Hepatic stellate cell (primary cell): ENCODE measurements at regions not wholly inside any gene's neighbourhood (a gene's known extent, or its start where the extent isn't known, plus 50 kb on each side); places are given as distances from the start of the nearest gene placed in this dataset.

Experiments used
- DNase-seq: peaks from one replicate; pipeline ENCODE4 v3.0.0; 2011; ENCODE audit warnings: low spot score

GRCh38 chr6:30806581-30807183 is 62.3 kb upstream of the IER3 start:
- DNase-seq: no peak

- no peak for DNase-seq
These were observed 60.0 kb upstream of the IER3 start for GRCh38 chr6:30804333-30804732.

- no peak for DNase-seq
These were observed 58.4 kb upstream of the IER3 start for GRCh38 chr6:30802731-30803130.

DNA sequence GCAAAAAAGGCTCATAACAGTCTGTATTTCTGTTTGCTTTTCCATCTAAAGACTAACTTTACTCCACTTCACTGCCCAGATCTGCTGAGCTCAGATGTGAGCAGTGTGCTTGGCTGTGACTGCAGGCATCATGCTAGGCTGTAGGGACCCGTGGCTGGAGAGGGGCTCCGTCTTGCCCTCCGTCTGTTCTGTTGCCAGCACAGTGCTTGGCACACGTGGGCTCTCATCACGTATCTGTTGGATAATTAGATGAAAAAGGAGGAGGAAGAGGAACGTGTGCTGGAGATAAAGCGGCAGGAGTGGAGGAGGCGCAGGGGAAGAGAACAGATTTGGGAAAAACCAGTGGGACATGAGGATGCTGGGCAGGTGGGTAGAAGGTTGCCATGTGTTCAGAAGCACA is 57.6 kb upstream of the IER3 start:
- DNase-seq: no peak

GRCh38 chr6:30800871-30801270 is 56.5 kb upstream of the IER3 start:
- peak; percentile 31 for DNase-seq

DNA sequence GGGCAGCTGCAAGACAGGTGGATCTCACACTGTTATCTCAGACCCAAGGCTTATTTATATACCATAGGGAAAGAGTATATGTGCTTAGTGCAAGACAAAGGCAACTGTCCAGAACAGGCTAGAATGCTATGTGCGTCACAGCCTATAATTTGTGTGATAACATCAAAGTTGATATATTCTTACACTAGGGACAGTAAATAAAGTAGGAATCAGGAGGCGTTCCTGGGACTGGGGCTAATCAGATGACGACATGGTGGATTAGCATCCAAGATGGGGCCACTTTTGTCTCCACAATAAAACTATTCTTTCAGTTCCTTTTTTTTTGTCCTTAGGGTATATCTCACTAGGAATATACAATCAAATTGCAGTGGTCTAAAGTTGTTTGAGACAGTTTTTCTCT is 54.9 kb upstream of the IER3 start:
- DNase-seq: no peak

GRCh38 chr6:30798494-30798893 is 54.1 kb upstream of the IER3 start:
- no peak for DNase-seq

GRCh38 chr6:30795549-30796293 is 51.4 kb upstream of the IER3 start:
- no peak for DNase-seq
